ENCODE measurements at regions not wholly inside any gene's neighbourhood (a gene's known extent, or its start where the extent isn't known, plus 50 kb on each side); places are given as distances from the start of the nearest gene placed in this dataset.

DNA sequence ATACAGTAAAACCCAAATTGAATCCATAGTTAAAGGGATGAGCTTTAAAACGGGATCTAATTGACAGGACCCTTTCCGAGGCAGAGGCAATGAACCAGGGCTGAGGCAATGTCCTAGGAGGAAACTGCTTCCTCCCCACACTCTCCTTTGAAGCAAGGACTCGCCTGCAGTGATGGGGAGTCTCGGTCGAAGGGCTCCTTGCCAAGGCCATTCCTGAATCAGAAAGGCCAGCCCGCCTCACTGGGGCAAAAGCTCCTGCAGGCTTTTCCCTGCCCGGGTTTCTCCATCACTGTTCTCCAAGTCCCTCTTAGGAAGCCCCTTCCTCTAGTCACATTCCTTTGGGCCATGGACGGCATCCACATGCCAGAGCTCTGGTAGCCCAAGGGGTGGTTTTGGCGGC lies 132.0 kb downstream of the RBFOX3 start:
- TF ChIP-seq, protein P1, sequence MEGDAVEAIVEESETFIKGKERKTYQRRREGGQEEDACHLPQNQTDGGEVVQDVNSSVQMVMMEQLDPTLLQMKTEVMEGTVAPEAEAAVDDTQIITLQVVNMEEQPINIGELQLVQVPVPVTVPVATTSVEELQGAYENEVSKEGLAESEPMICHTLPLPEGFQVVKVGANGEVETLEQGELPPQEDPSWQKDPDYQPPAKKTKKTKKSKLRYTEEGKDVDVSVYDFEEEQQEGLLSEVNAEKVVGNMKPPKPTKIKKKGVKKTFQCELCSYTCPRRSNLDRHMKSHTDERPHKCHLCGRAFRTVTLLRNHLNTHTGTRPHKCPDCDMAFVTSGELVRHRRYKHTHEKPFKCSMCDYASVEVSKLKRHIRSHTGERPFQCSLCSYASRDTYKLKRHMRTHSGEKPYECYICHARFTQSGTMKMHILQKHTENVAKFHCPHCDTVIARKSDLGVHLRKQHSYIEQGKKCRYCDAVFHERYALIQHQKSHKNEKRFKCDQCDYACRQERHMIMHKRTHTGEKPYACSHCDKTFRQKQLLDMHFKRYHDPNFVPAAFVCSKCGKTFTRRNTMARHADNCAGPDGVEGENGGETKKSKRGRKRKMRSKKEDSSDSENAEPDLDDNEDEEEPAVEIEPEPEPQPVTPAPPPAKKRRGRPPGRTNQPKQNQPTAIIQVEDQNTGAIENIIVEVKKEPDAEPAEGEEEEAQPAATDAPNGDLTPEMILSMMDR (IDR thresholded peaks at IDR 0.05): no peak
- no peak for TF ChIP-seq POLR2A (IDR thresholded peaks at IDR 0.05)
- no peak overlapping the region for H3K4me3 ChIP-seq (ENCODE audit: low read depth, poor library complexity, severe bottlenecking)
- 77% methylated on average over 9 of the region's 9 CpGs for WGBS, 2 donors
- intact Hi-C loops (cut with DNase I; ENCODE audit: low total_unique reads): no loop called here
- no peak for DNase-seq (ENCODE audit: low spot score in 2 of 2)

DNA sequence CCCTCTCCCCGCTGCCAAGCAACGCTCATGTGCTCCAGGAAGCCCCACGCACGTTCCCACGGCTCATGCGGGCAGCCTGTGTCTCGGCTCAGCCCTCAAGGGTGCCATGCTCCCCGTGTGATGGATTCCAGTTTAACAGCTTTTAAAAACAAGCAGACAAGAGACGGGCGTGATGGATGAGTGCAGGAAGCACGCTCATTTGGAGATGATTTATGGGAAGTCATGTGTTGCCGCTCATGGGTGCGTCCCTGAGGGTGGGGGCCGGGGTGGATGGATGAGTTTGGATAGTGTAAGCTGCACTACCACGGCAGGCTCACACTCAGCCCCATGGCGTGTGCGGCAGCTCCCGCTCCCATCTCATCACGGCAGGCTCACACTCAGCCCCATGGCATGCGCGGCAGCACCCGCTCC lies 132.8 kb downstream of the RBFOX3 start:
- no peak for TF ChIP-seq POLR2A (IDR thresholded peaks at IDR 0.05)
- TF ChIP-seq, protein P1 (IDR thresholded peaks at IDR 0.05): no peak
- no peak for DNase-seq (ENCODE audit: low spot score in 2 of 2)
- no peak overlapping the region for H3K4me3 ChIP-seq (ENCODE audit: low read depth, poor library complexity, severe bottlenecking)
- intact Hi-C loops (cut with DNase I; ENCODE audit: low total_unique reads): no loop called here
- 26% methylated on average over 22 of the region's 22 CpGs for WGBS, 2 donors

DNA sequence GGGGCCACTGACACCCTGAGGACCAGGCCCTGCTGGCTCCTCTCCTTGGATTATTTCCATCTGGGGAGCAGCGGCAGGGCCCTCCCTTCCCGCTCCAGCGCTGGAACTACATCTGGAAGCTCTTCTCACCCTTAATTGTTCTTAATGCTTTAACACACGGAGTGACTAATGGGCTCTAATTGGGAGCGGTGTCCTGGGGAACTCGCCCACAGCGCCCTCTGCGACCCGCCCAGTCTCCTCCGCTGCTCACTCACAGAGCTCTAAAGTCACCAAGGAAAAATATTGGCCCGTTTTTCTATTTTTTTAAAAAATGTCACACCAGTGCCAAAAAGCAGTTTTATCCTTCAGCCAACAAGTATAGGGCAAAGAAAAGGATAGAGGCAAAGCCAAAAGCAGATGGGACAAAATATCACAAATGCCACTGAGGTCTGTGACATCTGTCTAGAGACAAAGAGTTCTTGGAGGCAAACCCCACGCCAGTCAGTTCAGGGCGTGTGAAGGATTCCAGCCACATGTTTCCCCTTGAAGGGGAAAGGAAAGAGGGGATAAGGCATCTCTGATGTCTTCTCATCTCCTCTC lies 134.7 kb downstream of the RBFOX3 start:
- TF ChIP-seq, protein P1 (IDR thresholded peaks at IDR 0.05): no peak
- no peak for TF ChIP-seq POLR2A (IDR thresholded peaks at IDR 0.05)
- 14 to 25% methylated on average over 13 of the region's 13 CpGs for WGBS, 2 donors
- no peak for DNase-seq (ENCODE audit: low spot score in 2 of 2)
- no peak overlapping the region for H3K4me3 ChIP-seq (ENCODE audit: low read depth, poor library complexity, severe bottlenecking)
- intact Hi-C loops (cut with DNase I; ENCODE audit: low total_unique reads): no loop called here

DNA sequence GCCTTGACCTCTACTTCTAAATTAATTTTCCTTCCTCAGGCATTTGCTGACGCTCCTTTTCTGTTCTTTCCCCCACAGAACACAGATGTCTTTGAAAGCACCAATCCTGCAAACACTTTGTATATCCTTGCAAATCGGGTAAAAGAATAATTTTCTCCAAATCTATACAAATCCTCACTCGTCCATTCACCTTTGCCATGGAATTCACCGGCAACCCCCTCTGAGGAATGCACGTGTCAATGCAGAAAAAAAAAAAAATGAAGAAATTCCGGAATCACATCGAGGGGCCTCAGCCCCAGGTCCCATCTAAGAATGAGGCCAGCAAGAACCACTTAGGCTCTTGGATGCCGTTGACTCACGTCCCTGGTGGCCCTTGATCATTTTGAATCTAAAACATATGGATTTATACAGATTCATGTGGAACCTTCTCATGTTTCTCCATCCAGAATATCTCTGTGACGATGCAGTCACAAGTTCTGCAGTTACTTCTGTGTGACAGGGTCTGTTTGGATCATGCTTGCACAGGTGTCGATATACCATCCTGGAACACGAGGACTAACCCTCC lies 136.9 kb downstream of the RBFOX3 start:
- H3K4me3 ChIP-seq (ENCODE audit: low read depth, poor library complexity, severe bottlenecking): no peak overlapping the region
- DNase-seq (ENCODE audit: low spot score in 2 of 2): no peak
- TF ChIP-seq, protein P1 (IDR thresholded peaks at IDR 0.05): no peak
- TF ChIP-seq POLR2A (IDR thresholded peaks at IDR 0.05): no peak
- intact Hi-C loops (cut with DNase I; ENCODE audit: low total_unique reads): no loop called here
- 62 to 67% methylated on average over 12 of the region's 12 CpGs for WGBS, 2 donors

DNA sequence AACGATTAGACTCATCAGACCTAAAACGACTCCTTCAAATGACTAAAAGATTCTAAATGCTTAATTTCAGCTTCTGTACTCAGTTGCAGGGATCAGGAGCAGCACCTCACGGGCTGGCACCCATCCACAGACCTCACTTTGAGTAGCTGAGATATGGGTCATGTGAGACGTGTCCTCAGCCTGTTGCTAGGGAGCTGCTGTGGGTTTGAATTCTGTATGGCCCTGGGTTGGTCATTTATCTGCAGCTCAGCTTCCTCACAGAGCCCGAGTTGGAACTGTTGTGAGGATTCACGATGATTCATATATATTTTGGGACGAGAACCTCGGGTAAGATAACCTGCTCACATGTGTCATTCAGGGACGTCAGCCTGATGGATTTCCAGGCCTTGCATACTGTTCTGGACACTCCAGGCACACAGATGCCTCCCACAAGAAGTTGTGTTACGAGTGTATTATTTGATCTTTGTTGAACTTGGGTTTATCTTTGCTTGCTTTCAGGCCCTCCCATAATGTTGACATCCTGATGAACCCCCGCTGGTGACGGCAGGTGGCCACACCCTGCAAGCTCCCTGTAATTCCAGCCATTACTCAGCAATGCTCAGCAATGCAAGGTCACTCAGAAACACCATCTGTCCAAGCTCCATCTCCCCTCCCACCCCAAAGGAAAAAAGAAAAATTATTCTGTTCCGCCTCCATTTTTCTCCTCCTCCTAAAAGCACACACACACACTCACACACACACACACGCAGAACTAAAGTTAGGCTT lies 137.6 kb downstream of the RBFOX3 start:
- 62 to 67% methylated on average over 14 of the region's 14 CpGs for WGBS, 2 donors
- intact Hi-C loops (cut with DNase I; ENCODE audit: low total_unique reads): no loop called here
- TF ChIP-seq, protein P1 (IDR thresholded peaks at IDR 0.05): no peak
- no peak for TF ChIP-seq POLR2A (IDR thresholded peaks at IDR 0.05)
- H3K4me3 ChIP-seq (ENCODE audit: low read depth, poor library complexity, severe bottlenecking): no peak overlapping the region
- DNase-seq (ENCODE audit: low spot score in 2 of 2): no peak
